ENCODE measurements at regions not wholly inside any gene's neighbourhood (a gene's known extent, or its start where the extent isn't known, plus 50 kb on each side); places are given as distances from the start of the nearest gene placed in this dataset.
"Not testable (repeated sequence)": the region's sequence is repeated elsewhere in the genome, so short reads cannot be mapped to it uniquely, and the experiment has no call there.

GRCh38 chr20:53738945-53739798 lies 145.5 kb upstream of the ZNF217 start:
- no peak for DNase-seq

GRCh38 chr20:53738039-53738944 lies 144.7 kb upstream of the ZNF217 start:
- no peak for DNase-seq

- DNase-seq: no peak
Observed at GRCh38 chr20:53737396-53738038, 143.9 kb upstream of the ZNF217 start.

GRCh38 chr20:53736757-53737395 lies 143.2 kb upstream of the ZNF217 start:
- DNase-seq: no peak

GRCh38 chr20:53736122-53736756 lies 142.6 kb upstream of the ZNF217 start:
- DNase-seq: no peak

GRCh38 chr20:53735536-53736050 lies 142.0 kb upstream of the ZNF217 start:
- no peak for DNase-seq

- no peak for DNase-seq
Observed at GRCh38 chr20:53734006-53734688, 140.5 kb upstream of the ZNF217 start.

- DNase-seq: no peak
Observed at GRCh38 chr20:53731595-53731994, 138.0 kb upstream of the ZNF217 start.

GRCh38 chr20:53728359-53728758 lies 134.7 kb upstream of the ZNF217 start:
- DNase-seq: no peak

GRCh38 chr20:53727239-53727638 lies 133.6 kb upstream of the ZNF217 start:
- not testable (repeated sequence) for DNase-seq

GRCh38 chr20:53725575-53725970 lies 131.9 kb upstream of the ZNF217 start:
- no peak for DNase-seq

GRCh38 chr20:53723621-53724020 lies 130.0 kb upstream of the ZNF217 start:
- DNase-seq: no peak

GRCh38 chr20:53723045-53723444 lies 129.4 kb upstream of the ZNF217 start:
- DNase-seq: no peak

- DNase-seq: no peak
Observed at GRCh38 chr20:53722515-53723036, 128.9 kb upstream of the ZNF217 start.

GRCh38 chr20:53721445-53721963 lies 127.9 kb upstream of the ZNF217 start:
- DNase-seq: not testable (repeated sequence)

- not testable (repeated sequence) for DNase-seq
Observed at GRCh38 chr20:53719171-53719803, 125.6 kb upstream of the ZNF217 start.

- DNase-seq: no peak
Observed at GRCh38 chr20:53718142-53719021, 124.7 kb upstream of the ZNF217 start.

- no peak for DNase-seq
Observed at GRCh38 chr20:53716395-53716794, 122.8 kb upstream of the ZNF217 start.

GRCh38 chr20:53714524-53714923 lies 120.9 kb upstream of the ZNF217 start:
- no peak for DNase-seq

All from NCI-H1092 (cell line).